ENCODE measurements at regions not wholly inside any gene's neighbourhood (a gene's known extent, or its start where the extent isn't known, plus 50 kb on each side); places are given as distances from the start of the nearest gene placed in this dataset.

- Histone ChIP-seq H3K27ac (ENCODE audit: low read depth, low read length) (no peak overlapping the region), H4K20me1 (ENCODE audit: insufficient read depth, low read length) (no peaks in the 10 kb centered on the region), H3K79me2 (ENCODE audit: insufficient read depth, low read length) (no peaks in the 10 kb centered on the region), H3K4me1 (ENCODE audit: insufficient read depth, low read length) (no peaks in the 10 kb centered on the region), H3K9ac (ENCODE audit: low read length) (no peak overlapping the region), H3K36me3 (ENCODE audit: insufficient read depth, low read length) (no peaks in the 10 kb centered on the region), H3K27me3 (ENCODE audit: insufficient read depth, low read length) (no peaks in the 10 kb centered on the region), H3K9me3 (ENCODE audit: insufficient read depth, low read depth, low read length) (no peaks in the 10 kb centered on the region), H3K4me2 (ENCODE audit: low read length) (no peak overlapping the region), H2AFZ (ENCODE audit: low read depth, low read length) (no peak overlapping the region), H3K4me3 (ENCODE audit: insufficient read depth, low read depth, low read length) (no peak overlapping the region)
- peaks cover 7% of the 10 kb centered on the region for H3K4me1 Mint-ChIP-seq (ENCODE audit: low read depth, unreplicated experiment)
- no peaks in the 10 kb centered on the region for H3K36me3 Mint-ChIP-seq (ENCODE audit: low read depth, unreplicated experiment)
- H3K27ac Mint-ChIP-seq (ENCODE audit: unreplicated experiment), result no peak overlapping the region
- no peak overlapping the region for H3K4me3 Mint-ChIP-seq (ENCODE audit: unreplicated experiment)
- no peak for DNase-seq (ENCODE audit: low read depth)
- no peak for TF ChIP-seq CTCF (IDR thresholded peaks at IDR 0.05; ENCODE audit: insufficient read depth, low read depth, low read length)
- TF ChIP-seq EZH2 (IDR thresholded peaks at IDR 0.05; ENCODE audit: insufficient read depth, low read length), result no peak
- FAIRE-seq, result no peak
- H3K27me3 Mint-ChIP-seq (ENCODE audit: low read depth, unreplicated experiment), result peaks cover 10% of the 10 kb centered on the region
- peaks cover 8% of the 10 kb centered on the region for H3K9me3 Mint-ChIP-seq (ENCODE audit: unreplicated experiment)
Observed at GRCh38 chr2:118591223-118591622, 256.2 kb downstream of the EN1 start.

- DNase-seq (ENCODE audit: low read depth), result no peak
- Histone ChIP-seq H3K79me2 (ENCODE audit: insufficient read depth, low read length) (no peaks in the 10 kb centered on the region), H3K9ac (ENCODE audit: low read length) (no peak overlapping the region), H3K27ac (ENCODE audit: low read depth, low read length) (no peak overlapping the region), H2AFZ (ENCODE audit: low read depth, low read length) (no peak overlapping the region), H3K4me3 (ENCODE audit: insufficient read depth, low read depth, low read length) (no peak overlapping the region), H3K27me3 (ENCODE audit: insufficient read depth, low read length) (no peaks in the 10 kb centered on the region), H3K9me3 (ENCODE audit: insufficient read depth, low read depth, low read length) (no peaks in the 10 kb centered on the region), H3K4me2 (ENCODE audit: low read length) (no peak overlapping the region), H3K4me1 (ENCODE audit: insufficient read depth, low read length) (no peaks in the 10 kb centered on the region), H3K36me3 (ENCODE audit: insufficient read depth, low read length) (no peaks in the 10 kb centered on the region), H4K20me1 (ENCODE audit: insufficient read depth, low read length) (no peaks in the 10 kb centered on the region)
- FAIRE-seq, result no peak
- H3K4me1 Mint-ChIP-seq (ENCODE audit: low read depth, unreplicated experiment), result peaks cover 7% of the 10 kb centered on the region
- no peaks in the 10 kb centered on the region for H3K36me3 Mint-ChIP-seq (ENCODE audit: low read depth, unreplicated experiment)
- peaks cover 10% of the 10 kb centered on the region for H3K27me3 Mint-ChIP-seq (ENCODE audit: low read depth, unreplicated experiment)
- no peak overlapping the region for H3K4me3 Mint-ChIP-seq (ENCODE audit: unreplicated experiment)
- peaks cover 3% of the 10 kb centered on the region for H3K9me3 Mint-ChIP-seq (ENCODE audit: unreplicated experiment)
- H3K27ac Mint-ChIP-seq (ENCODE audit: unreplicated experiment), result no peak overlapping the region
- TF ChIP-seq EZH2 (IDR thresholded peaks at IDR 0.05; ENCODE audit: insufficient read depth, low read length) (no peak), CTCF (IDR thresholded peaks at IDR 0.05; ENCODE audit: insufficient read depth, low read depth, low read length) (no peak)
Observed at GRCh38 chr2:118589721-118590120, 257.7 kb downstream of the EN1 start.

- DNase-seq (ENCODE audit: low read depth) (no peak), FAIRE-seq (no peak)
- Mint-ChIP-seq H3K27ac (ENCODE audit: unreplicated experiment) (no peak overlapping the region), H3K27me3 (ENCODE audit: low read depth, unreplicated experiment) (peaks cover 10% of the 10 kb centered on the region), H3K36me3 (ENCODE audit: low read depth, unreplicated experiment) (no peaks in the 10 kb centered on the region), H3K9me3 (ENCODE audit: unreplicated experiment) (peaks cover 3% of the 10 kb centered on the region), H3K4me1 (ENCODE audit: low read depth, unreplicated experiment) (peaks cover 7% of the 10 kb centered on the region), H3K4me3 (ENCODE audit: unreplicated experiment) (no peak overlapping the region)
- H3K36me3 ChIP-seq (ENCODE audit: insufficient read depth, low read length), result no peaks in the 10 kb centered on the region
- no peaks in the 10 kb centered on the region for H3K79me2 ChIP-seq (ENCODE audit: insufficient read depth, low read length)
- H3K4me3 ChIP-seq (ENCODE audit: insufficient read depth, low read depth, low read length), result no peak overlapping the region
- H3K4me2 ChIP-seq (ENCODE audit: low read length), result no peak overlapping the region
- TF ChIP-seq EZH2 (IDR thresholded peaks at IDR 0.05; ENCODE audit: insufficient read depth, low read length) (no peak), CTCF (IDR thresholded peaks at IDR 0.05; ENCODE audit: insufficient read depth, low read depth, low read length) (no peak)
- no peak overlapping the region for H3K9ac ChIP-seq (ENCODE audit: low read length)
- no peaks in the 10 kb centered on the region for H3K27me3 ChIP-seq (ENCODE audit: insufficient read depth, low read length)
- no peaks in the 10 kb centered on the region for H3K9me3 ChIP-seq (ENCODE audit: insufficient read depth, low read depth, low read length)
- no peak overlapping the region for H3K27ac ChIP-seq (ENCODE audit: low read depth, low read length)
- H3K4me1 ChIP-seq (ENCODE audit: insufficient read depth, low read length), result no peaks in the 10 kb centered on the region
- no peak overlapping the region for H2AFZ ChIP-seq (ENCODE audit: low read depth, low read length)
- no peaks in the 10 kb centered on the region for H4K20me1 ChIP-seq (ENCODE audit: insufficient read depth, low read length)
Observed at GRCh38 chr2:118588850-118589249, 258.6 kb downstream of the EN1 start.
